ENCODE measurements at regions not wholly inside any gene's neighbourhood (a gene's known extent, or its start where the extent isn't known, plus 50 kb on each side); places are given as distances from the start of the nearest gene placed in this dataset.
"Not testable (repeated sequence)": the region's sequence is repeated elsewhere in the genome, so short reads cannot be mapped to it uniquely, and the experiment has no call there.

GRCh38 chr3:63719796-63720445, 67.4 kb downstream of the SNTN start:
- Histone ChIP-seq H3K4me1 (no peaks in the 10 kb centered on the region), H3K9me3 (peaks cover 0 to 5% of the 10 kb centered on the region in 2 donors), H3K27ac (no peak overlapping the region), H3K36me3 (no peaks in the 10 kb centered on the region), H3K4me3 (no peak overlapping the region), H3K27me3 (no peaks in the 10 kb centered on the region)
- intact Hi-C loops (cut with DNase I): no loop called here
- no peak for ATAC-seq
- no peak for TF ChIP-seq CTCF (IDR thresholded peaks at IDR 0.05)
- DNase-seq: no peak

- H3K9me3 ChIP-seq; H3K36me3 ChIP-seq; H3K4me3 ChIP-seq; H3K27me3 ChIP-seq; intact Hi-C loops (cut with DNase I); H3K27ac ChIP-seq; DNase-seq; ATAC-seq; H3K4me1 ChIP-seq: not testable (repeated sequence)
These were observed 68.5 kb downstream of the SNTN start for GRCh38 chr3:63720951-63721350.

- no peak overlapping the region for H3K4me3 ChIP-seq
- no peaks in the 10 kb centered on the region for H3K36me3 ChIP-seq
- TF ChIP-seq CTCF (IDR thresholded peaks at IDR 0.05): no peak
- DNase-seq (peak in 1 of 4 donors; percentile 51), ATAC-seq (peak; percentile 88)
- intact Hi-C loops (cut with DNase I): no loop called here
- no peaks in the 10 kb centered on the region for H3K4me1 ChIP-seq
- peaks cover 0 to 5% of the 10 kb centered on the region in 2 donors for H3K9me3 ChIP-seq
- H3K27me3 ChIP-seq: no peaks in the 10 kb centered on the region
- peak overlapping the region; percentile 20 to 61 for H3K27ac ChIP-seq
These were observed 72.5 kb downstream of the SNTN start for GRCh38 chr3:63724987-63725386.

GRCh38 chr3:63726656-63727055, 74.2 kb downstream of the SNTN start:
- H3K4me3 ChIP-seq: no peak overlapping the region
- no peaks in the 10 kb centered on the region for H3K27me3 ChIP-seq
- H3K4me1 ChIP-seq: no peaks in the 10 kb centered on the region
- ATAC-seq (no peak), DNase-seq (no peak)
- no peak overlapping the region for H3K27ac ChIP-seq
- peaks cover 0 to 3% of the 10 kb centered on the region in 2 donors for H3K9me3 ChIP-seq
- TF ChIP-seq CTCF (IDR thresholded peaks at IDR 0.05): no peak
- H3K36me3 ChIP-seq: no peaks in the 10 kb centered on the region
- intact Hi-C loops (cut with DNase I): no loop called here

GRCh38 chr3:63727233-63727632, 74.8 kb downstream of the SNTN start:
- no peak for DNase-seq

More at GRCh38 chr3:63727233-63727632, 74.8 kb downstream of the SNTN start:
- H3K4me3 ChIP-seq: no peak overlapping the region
- intact Hi-C loops (cut with DNase I): no loop called here
- TF ChIP-seq CTCF (IDR thresholded peaks at IDR 0.05): no peak
- no peak for ATAC-seq
- no peak overlapping the region for H3K27ac ChIP-seq
- H3K9me3 ChIP-seq: no peaks in the 10 kb centered on the region
- no peaks in the 10 kb centered on the region for H3K27me3 ChIP-seq
- H3K36me3 ChIP-seq: no peaks in the 10 kb centered on the region
- no peaks in the 10 kb centered on the region for H3K4me1 ChIP-seq
